GM18867 (cell line): ENCODE measurements at regions not wholly inside any gene's neighbourhood (a gene's known extent, or its start where the extent isn't known, plus 50 kb on each side); places are given as distances from the start of the nearest gene placed in this dataset.

ENCODE experiments used
- ATAC-seq: cut with Tn5 transposase; IDR thresholded peaks from one replicate; pipeline ENCODE4 v1.9.1; 2021; ENCODE audit warnings: mild to moderate bottlenecking, moderate library complexity; ENCODE audit not compliant: unreplicated experiment

DNA sequence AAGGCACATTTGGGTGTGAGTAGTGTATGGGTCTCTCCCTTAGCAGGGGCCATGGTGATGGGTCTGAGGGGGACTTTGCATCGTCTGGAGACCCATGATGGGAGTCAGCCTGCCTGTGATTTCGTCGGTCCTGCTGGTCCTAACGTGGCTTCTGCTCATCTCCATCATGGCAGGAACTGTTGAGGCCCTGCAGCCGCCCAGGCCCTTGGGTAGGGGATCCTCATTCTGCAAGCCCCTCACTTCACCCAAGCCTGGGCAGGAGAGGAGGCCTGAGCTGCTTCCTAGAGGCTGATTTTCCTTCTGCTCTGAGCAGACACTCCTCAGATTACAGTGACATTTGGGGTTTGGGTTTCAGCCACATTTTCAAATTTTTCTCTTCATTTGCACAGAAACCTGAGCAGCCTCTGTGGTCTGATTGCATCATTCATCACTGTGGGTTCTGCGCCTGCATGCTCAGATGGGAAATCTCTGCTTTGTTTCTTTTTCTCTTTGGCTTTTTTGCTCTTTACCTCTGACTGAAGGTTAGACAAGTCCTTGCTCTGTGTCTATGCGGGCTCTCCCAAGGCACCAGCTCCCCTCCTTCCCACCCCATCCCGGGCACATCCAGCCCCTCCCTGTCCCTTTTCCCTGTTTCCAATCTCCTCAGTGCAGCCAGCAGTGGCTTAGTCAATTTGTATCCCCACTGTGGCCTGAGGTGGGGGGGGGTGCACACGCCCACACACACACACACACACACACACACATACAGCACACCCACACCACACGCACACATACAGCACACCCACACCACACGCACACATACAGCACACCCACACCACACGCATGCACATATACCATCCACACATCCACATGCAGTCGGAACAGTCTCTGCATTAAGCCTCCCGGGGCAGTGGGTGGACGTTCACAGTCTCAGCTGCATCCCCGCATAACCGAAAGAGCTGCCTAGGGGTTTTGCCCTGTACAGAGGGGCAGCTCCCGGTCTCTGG, 305.4 kb upstream of the HS6ST1 start:
- peak; percentile 92 for ATAC-seq

DNA sequence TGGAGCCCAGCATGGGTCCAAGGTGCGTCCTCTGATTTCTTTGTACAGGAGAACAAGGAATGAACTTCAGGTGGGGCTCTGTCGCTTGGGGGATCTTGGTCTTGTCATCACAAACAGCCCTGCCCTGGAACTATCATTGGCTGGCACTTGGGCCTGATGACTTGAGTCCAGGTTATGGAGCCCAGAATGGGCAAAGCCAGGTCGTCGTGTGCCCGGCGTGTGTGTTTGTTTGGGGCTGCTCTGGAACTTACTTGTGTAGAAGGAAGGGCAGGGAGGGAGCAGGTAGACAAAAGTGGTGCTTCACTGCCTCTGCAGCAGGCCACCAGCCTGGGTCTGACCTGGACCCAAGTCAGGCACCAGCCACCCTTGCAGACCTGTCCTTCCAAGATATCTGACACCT, 306.3 kb upstream of the HS6ST1 start:
- no peak for ATAC-seq

DNA sequence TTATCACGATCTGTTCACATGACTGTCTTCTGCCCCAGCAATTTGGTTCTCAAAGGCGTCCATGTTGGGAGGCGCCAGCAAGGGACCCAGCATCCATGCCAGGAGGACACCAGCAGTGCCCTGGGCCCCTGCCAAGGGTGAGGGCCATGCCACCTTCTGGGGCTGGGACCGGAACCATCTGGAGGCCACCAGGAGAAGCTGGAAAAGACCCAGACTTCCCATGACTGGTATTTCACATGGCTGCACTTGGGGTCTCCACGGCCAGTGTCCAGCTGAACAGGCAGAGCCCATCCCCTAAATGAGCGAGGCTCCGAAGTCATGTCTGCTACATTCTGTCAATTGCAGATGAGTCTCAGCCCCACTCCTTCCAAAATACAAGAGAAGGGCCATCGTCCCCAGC, 306.8 kb upstream of the HS6ST1 start:
- no peak for ATAC-seq

DNA sequence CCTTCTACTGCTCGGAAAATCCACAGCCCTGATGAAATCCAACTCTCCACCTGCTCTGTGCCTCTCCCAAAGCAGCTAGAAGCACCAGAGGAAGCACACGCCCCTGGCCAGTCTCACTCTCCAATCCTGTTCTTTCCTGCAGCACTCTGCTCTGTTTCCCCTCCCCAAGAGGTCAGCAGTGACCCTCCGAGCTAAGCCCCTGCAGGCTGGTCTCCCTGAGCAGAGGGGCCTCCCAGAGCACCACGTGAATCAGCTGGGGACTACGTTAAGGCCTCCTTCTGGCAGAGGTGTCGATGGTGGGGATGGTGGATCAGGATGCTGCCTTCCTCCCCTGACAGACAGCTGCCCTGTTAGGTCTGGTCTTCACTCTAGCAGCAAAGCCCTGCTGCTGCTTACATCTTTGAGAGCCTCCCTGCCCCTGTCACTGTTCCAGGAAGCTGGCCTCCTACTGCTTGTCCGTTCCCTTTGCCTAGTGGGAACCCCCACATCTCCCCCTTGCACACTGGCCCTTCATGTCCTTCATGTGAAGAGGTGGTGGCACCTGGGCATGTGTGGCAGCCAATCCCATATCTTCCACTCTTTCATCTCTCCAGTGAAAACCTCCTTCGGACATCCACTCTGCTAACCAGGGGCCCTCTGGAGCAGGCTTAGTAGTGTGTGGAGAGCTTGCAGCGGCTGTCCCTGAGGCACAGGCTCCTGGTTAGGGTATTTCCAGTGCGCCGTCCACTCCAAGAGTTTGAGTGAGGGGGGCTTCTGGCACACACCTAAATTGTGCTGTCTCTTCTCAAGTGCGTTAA, 307.5 kb upstream of the HS6ST1 start:
- no peak for ATAC-seq

DNA sequence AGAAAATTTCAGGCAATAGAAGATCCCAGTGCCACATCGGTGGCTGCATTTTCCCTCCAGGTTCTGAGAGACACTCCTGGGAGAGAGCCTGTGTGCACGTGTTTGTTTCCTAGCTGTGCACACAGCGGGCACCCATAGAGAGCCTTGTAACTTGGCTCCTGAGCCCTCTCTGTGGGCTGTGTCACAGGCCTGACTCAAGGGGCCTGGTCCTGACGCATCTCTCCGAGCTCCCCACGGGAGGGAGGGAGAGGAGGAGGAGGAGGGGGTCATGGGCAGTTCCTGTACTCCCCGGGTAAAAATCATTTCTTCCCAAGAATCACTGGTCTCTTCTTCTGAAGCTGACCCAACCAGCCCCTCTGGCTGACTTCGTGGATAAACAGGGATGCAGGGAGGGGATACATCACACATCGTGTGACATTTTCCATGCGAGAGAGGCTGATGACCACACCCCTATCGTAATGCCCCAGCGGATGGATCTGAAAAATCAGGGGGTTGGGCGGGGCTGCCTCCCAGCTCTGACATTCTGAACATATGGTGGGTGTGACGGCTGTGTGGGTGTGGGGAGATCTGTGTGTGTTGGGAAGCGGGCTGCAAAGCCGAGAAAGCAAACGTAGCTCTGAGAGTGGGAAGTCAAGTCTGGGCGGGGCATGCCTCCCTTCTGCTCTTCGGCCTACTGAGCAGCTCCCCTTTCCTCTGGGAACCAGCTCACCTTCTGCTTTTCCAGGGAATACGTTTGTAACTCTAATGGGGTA, 308.3 kb upstream of the HS6ST1 start:
- ATAC-seq = no peak

DNA sequence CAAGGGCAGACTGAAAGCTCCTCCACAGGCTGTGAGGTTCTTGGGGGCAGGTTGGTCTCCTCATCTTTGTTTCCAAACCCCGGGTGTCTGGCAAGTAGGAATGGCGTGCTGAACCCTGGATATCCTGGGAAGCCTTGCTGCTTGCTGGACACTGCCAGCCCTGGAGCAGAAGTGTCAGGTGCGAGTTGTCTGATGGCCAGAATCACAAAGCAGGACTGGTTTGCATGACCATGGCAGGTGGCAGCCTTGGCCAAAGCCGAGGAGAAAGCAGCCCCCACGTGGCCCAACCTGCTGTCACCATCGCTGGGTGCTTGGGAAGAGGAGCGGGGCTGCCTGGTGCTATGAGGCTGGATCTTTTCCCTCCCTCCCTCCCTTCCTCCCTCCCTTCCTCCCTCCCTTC, 309.5 kb upstream of the HS6ST1 start:
- no peak for ATAC-seq

DNA sequence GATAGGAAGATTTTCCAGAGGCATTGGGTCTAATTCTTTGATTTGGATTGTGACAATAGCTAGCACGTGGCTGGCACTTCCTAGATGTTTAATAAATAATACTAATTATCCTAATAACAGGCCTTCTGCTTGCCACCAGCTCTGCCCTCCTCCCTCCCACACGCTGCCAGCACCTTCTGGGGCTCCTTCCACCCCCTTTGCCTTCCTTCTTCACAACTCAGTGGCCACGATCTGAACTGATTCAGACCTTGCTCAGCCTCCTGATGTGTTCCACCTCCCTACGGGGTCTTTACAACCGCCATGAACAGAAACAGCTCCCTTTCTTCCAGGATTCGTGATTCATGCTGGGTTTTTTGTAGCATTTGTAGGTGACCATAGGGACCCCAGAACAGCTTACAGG, 310.3 kb upstream of the HS6ST1 start:
- no peak for ATAC-seq

DNA sequence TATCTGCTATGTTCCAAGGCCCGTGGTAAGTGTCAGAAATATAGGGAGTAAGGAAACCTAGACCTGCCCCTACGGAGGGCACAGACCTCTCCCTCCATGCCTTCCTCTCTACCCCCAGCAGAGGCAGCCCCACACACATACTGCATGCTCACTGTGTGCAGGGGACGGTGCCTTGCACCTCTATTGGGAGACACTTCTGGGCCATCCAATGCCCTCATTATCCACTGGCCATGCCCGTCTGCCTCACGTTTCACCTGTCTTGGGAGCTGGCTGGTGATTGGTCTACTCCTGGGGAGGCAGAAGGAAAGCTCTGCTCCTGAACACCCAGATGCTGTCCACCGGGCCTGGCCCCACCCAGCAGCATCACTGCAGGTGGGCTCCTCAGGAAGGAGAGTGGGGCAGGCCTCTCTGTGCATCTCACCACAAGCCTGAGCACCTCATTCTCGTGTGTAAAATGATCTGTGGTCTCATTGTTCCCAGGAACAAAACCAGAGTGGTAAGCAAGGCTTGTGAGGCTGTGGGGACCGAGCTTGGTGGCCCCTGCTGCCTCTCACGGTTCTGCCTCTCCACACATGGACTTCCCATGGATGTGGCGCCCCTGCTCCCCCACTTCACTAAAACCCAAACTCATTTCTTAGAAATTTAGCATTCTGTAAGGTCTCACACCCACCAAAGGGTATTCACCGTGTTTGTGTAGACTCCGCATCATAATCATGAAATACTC, 312.5 kb upstream of the HS6ST1 start:
- ATAC-seq = no peak

DNA sequence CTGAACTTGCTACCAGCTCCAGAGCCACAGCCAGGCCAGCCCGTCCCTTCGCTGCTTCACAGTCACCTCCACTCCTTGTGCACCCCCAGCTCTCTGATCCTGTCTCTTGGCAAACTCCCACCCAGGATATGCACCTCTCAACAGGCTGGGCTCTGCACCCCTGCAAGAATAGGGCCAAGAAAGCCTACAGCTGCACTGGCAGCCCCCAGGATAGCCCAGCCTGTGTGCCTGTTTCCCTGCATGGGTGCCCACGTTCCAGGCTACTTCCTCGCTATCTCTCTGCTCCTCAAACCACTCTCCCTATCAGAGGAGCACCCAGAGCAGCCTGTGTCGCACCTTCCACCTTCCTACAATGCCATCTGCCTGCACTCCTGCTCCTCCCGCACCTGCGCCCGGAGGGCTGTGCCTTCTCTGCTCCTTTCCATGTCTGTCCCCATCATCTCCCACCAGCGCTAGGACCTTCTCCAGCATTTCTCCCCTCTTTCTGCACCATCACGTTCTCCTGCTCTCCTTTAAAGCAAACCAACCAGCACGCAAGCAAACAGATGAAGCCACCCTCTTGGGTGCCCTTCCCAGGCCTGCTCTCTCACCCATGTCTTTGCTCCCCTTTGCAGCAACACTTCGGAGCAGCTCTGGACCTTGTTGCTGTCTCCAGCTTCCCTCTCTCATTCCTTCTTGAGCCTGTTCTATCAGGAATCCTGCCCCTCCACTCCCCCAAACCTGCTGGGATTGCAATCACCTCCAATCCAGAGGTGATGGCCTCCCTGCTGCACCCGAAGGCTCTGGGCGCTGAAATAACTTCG, 313.2 kb upstream of the HS6ST1 start:
- ATAC-seq = no peak

DNA sequence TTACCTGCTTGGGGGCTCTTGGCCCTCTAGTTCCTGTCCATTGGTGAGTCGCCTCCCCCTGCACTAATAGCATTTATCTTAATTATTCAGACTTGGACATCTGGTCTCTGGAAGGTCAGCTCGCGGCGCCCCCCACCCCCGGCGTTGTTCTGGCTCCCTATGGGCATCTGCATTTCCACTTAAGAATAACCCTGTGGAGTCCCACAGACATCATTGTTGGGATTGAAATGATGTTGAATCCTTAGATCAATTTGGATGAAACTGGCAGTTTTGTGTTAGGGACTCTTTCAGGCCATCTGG, 313.8 kb upstream of the HS6ST1 start:
- no peak for ATAC-seq

DNA sequence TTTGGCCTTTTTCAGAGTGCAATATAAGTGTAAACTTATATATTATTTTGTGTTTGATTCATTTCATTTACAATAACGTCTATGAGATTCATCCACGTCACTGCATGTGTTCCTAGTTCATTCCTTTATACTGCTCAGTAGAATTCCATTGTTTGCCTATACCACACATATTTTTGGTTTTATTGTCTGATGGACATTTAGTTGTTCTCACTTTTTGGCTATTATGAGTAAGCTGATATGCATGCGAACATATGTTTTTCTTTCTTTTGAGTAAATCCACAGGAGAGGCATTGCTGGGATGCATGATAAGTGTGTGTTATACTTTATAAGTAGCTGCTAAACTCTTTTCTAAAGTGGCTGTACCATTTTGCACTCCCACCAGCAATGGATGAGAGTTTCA, 314.8 kb upstream of the HS6ST1 start:
- no peak for ATAC-seq

DNA sequence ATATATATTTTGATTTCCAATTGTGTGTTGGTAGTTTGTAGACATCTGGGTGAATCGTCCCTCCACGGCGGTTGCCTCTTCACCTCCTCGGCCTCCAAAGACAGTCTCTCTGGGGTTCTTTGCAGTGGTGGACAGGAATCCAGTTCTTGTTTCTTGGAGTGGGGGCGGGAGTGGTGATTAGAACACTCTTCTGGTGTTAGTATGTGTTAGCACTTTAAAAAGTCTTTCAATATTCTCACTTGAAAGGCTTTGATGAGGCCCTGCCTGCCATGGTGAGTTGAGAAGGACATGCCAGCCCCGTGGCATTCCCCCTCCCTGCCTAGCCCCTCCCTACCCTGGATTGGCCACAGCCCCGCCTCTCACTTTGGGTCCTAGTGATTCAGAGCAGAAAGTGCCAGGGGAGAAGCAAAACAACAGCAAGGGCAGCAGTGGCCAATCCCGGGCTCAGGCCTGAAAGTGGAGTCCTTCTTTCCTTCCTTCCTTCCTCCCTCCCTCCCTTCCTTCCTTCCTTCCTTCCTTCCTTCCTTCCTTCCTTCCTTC, 316.8 kb upstream of the HS6ST1 start:
- no peak for ATAC-seq

DNA sequence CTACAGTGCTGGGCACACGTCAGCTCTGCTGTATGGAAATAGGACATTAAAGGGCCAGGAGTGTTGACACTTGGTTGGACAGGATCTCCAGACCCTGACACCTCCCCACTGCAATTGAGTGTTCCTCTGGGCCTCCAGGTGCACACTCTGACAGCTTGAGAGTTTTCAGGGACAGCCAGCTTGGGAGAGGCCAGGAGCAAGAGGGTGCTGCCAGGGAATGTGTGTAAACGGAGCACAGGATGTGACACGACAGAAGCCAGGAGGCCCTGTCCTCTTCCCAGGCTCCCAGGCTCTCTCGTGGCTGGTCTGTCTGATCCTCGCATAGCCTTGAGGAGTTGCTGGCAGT, 318.1 kb upstream of the HS6ST1 start:
- no peak for ATAC-seq

DNA sequence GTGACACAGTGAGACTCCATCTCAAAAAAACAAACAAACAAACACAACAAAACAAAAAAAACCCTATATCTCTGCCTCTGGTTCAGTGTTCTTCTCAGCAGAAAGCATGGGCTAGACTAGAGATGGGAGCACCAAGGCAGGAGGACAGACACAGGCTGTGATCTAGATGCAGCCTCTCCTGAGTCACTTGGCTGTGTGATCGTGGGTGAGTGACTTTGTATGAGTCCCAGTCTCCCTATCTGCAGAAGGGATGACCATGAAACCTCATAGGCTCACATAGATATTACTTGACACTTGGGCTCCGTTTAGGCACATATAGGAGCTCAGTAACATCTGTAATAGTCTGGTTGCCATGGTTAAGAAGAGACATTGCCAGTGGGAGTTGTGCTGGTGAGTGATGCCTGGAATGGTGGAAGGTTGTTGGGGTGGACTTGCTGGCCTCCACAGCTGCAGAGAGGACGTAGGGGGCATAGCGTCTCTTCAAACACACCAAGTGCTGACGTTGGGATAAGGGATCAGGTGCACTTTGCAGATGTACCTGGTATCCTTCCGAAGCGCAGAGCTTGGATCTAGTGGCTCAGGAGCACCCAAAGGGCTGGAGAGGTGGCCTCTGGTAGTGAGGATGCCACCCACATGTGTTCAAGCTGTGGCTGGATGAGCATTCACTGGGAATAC, 318.9 kb upstream of the HS6ST1 start:
- no peak for ATAC-seq

DNA sequence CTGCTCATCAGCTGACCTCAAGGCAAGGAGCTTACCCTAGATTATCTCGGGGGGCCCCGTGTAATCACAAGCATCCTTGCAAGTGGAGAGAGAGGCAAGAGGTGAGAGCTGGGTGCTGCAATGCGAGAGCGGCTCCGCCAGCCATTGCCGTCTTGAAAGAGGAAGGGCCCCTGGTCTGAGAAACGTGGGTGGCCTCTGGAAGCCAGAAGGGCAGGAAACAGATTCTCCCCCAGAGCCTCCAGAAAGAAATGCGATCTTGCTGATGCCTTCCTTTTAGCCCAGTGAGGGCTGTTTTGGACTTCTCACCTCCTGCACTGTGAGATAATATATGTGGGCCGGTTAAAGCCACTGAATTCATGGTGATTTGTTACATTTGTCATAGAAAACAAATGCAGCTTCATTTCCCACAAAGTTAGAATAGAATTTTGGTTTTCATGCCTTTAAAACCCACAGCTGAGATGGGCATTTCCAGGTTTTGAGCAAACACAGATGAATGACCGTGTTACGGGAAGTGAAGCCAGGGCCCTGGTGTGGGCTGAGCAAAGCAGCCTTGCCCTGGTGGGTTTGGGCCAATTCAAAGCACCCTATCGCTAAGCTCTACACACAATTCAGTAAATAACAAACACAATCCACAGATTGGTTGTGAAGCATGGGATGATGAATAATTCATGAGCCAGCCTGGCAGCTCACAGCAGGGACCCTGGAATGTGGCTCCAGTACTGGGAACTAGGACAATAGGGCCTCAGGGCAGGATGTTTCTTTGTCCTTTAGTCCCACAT, 319.9 kb upstream of the HS6ST1 start:
- no peak for ATAC-seq

DNA sequence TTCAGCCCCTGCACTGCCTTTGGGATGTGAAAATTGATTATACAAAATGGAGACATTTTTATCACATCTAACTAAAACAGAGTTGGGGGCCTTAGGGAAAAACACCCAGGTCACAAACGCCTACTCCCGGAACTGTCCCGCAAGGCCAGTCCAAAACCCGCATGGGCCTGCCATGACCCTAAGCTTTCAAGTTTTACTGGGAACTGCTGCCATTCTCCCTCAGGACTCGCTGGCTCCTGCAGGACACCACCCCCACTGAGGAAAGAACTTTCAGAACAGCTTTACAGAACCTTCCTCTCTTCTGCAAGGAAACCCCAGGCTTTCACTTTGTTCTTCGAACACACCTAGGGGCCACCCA, 320.4 kb upstream of the HS6ST1 start:
- no peak for ATAC-seq

DNA sequence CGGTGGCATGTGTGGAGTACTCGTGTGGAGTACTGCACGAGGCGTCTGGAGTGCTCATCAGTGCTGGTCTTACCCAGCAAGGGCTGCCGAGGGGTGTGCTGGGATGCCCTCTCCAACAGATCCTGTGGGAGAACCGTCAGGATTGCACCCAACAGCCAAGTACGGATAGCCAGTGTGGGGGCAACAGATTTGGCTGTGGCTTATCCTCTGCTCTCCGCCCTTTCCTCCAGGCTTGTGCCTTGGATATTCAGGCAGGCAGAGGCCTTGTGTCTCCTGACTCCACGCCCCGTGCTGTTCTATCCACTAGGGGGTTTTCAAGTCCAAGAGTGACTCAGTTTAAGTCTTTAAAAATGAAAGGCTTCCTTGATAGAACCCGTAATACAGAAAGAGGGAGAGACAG, 321.0 kb upstream of the HS6ST1 start:
- ATAC-seq = no peak

DNA sequence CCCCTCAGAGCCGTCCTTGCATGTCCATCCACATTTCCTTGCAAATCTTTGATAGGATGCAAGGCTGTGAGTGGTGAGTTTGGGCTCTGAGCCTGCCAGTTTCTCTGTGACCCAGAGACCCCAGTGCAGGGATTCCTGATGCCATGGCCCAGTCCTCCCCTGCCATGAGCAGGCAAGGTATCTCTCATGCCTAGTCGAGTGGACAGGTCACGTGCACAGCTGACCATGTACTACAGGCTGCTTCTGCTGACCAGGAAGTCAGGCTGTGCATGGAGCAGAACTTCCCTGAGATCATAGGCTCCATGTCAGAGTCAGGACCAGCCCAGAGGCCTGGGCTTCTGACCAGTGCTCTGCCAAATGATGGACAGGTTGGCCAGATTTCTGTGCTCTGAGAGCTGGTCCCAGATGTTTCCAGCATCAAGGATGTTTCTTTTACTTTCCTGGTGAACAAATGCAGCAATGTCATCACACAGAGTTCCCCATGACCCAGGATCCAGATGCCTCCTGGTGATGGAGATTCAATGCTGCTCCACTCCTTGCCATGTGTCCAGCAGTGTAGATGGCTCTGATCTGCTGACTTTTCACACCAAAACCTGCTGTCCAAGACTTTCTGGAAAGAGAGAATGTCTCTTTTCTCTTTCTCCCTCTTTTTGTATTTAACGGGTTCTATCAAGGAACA, 321.6 kb upstream of the HS6ST1 start:
- ATAC-seq = no peak
